ENCODE measurements at regions not wholly inside any gene's neighbourhood (a gene's known extent, or its start where the extent isn't known, plus 50 kb on each side); places are given as distances from the start of the nearest gene placed in this dataset.

GRCh38 chr6:106778943-106779342 is 149.6 kb downstream of the QRSL1 start:
- Histone ChIP-seq H3K27me3 (replicated peaks in 1 of 2; ENCODE audit: control insufficient read depth in 2 of 2, insufficient read depth in 2 of 2, low read length in 1 of 2) (no peaks in the 10 kb centered on the region), H4K20me1 (ENCODE audit: control insufficient read depth, insufficient read depth) (no peaks in the 10 kb centered on the region), H3K4me1 (ENCODE audit: control insufficient read depth, insufficient read depth, low read length) (no peaks in the 10 kb centered on the region), H3K36me3 (ENCODE audit: control insufficient read depth in 2 of 2, insufficient read depth in 2 of 2, low read length in 1 of 2) (no peaks in the 10 kb centered on the region), H3K4me2 (ENCODE audit: control insufficient read depth, insufficient read depth) (no peak overlapping the region), H3K4me3 (no peak overlapping the region), H3K9me3 (replicated peaks; ENCODE audit: control insufficient read depth, insufficient read depth, low read length) (no peaks in the 10 kb centered on the region; the same call in 2 of the 3 replicates), H3K9ac (ENCODE audit: control insufficient read depth, insufficient read depth, low read length) (no peak overlapping the region), H3K79me2 (ENCODE audit: control insufficient read depth, insufficient read depth, low read length) (no peaks in the 10 kb centered on the region), H2AFZ (ENCODE audit: control insufficient read depth, low read depth, low read length) (no peak overlapping the region), H3K27ac (ENCODE audit: control insufficient read depth, insufficient read depth) (no peak overlapping the region)
- ATAC-seq = no peak
- intact Hi-C loops (cut with micrococcal nuclease; ENCODE audit: unreplicated experiment) (no loop called here), in situ Hi-C loops (cut with MboI) (no loop called here)
- no peak for FAIRE-seq
- DNase-seq (ENCODE audit: low read depth, low spot score) = no peak
- ChIA-PET SMC1A (ENCODE audit: uncharacterized antibody, unreplicated experiment) (interaction anchor here (0.6 kb wide), 1 partner anchor 27 kb away, joined by 3 read pairs; no protein-coding TSS in a partner anchor), POLR2A (no interaction called here), RAD21 (ENCODE audit: unreplicated experiment) (no interaction called here), CTCF (no interaction called here)
- 43% methylated on average over 2 of the region's 2 CpGs for WGBS (ENCODE audit: insufficient coverage, insufficient replicate concordance, low lambda C conversion rate, missing lambda C conversion rate)
- BruUV-seq (replicated peaks) = no TSS peak
- TF ChIP-seq ELK1 (IDR thresholded peaks at IDR 0.05; ENCODE audit: low read depth, low read length) (no peak), SUZ12 (IDR thresholded peaks at IDR 0.05; ENCODE audit: unreplicated experiment) (no peak), PML (IDR thresholded peaks at IDR 0.05; ENCODE audit: low read length) (no peak), SPI1 (IDR thresholded peaks at IDR 0.05; ENCODE audit: borderline replicate concordance, insufficient read depth, low read depth, low read length) (no peak), LARP7 (IDR thresholded peaks at IDR 0.05) (no peak), E2F8 (IDR thresholded peaks at IDR 0.05; ENCODE audit: low read depth, partially characterized antibody) (no peak), BMI1 (IDR thresholded peaks at IDR 0.05; ENCODE audit: borderline replicate concordance) (no peak), SREBF1 (IDR thresholded peaks at IDR 0.05; ENCODE audit: low read length) (no peak), ESRRA (IDR thresholded peaks at IDR 0.05; ENCODE audit: low read length) (no peak), SKIL (IDR thresholded peaks at IDR 0.05; ENCODE audit: low read depth, poor library complexity, severe bottlenecking) (no peak), TCF3 (IDR thresholded peaks at IDR 0.05; ENCODE audit: borderline replicate concordance, insufficient read depth, low read depth, low read length) (no peak), POLR2AphosphoS2 (IDR thresholded peaks at IDR 0.05; ENCODE audit: low read depth, low read length) (no peak), SUPT20H (IDR thresholded peaks at IDR 0.05; ENCODE audit: borderline replicate concordance, control insufficient read depth, low read depth, low read length) (no peak), TCF12 (IDR thresholded peaks at IDR 0.05; ENCODE audit: low read depth, low read length) (no peak), IKZF2 (IDR thresholded peaks at IDR 0.05) (no peak)
